Suprapubic skin (tissue), 4 donors: ENCODE measurements at regions not wholly inside any gene's neighbourhood (a gene's known extent, or its start where the extent isn't known, plus 50 kb on each side); places are given as distances from the start of the nearest gene placed in this dataset.

Source experiments
- DNase-seq, 2 donors: peaks; one replicate each; pipeline ENCODE4 v3.0.0-alpha.2; 2019; ENCODE audit warnings: low spot score in 2 of 2
- H3K27ac ChIP-seq: fragments of 200-600 bp; sonication (generic); one replicate; pipeline ENCODE4 v1.5.1; 2019
- H3K27me3 ChIP-seq: fragments of 200-600 bp; sonication (generic); one replicate; pipeline ENCODE4 v1.5.1; 2019
- H3K36me3 ChIP-seq: fragments of 200-600 bp; sonication (generic); one replicate; pipeline ENCODE4 v1.5.1; 2019
- H3K4me1 ChIP-seq: fragments of 200-600 bp; sonication (generic); one replicate; pipeline ENCODE4 v1.5.1; 2019
- H3K4me3 ChIP-seq: fragments of 200-600 bp; sonication (generic); one replicate; pipeline ENCODE4 v1.5.1; 2019; ENCODE audit warnings: mild to moderate bottlenecking
- H3K9me3 ChIP-seq: fragments of 200-600 bp; sonication (generic); one replicate; pipeline ENCODE4 v1.5.1; 2019
- EP300 ChIP-seq: sonication (generic); formaldehyde crosslinking; IDR thresholded peaks from one replicate; pipeline ENCODE4 v1.6.1; 2017; ENCODE audit warnings: antibody characterized with exemption
- POLR2A ChIP-seq, 2 donors: fragments of 450-650 bp; IDR thresholded peaks; one replicate each; pipeline ENCODE4 v1.6.1; 2017; ENCODE audit warnings: antibody characterized with exemption in 2 of 2, mild to moderate bottlenecking in 2 of 2, moderate library complexity in 2 of 2
- POLR2AphosphoS5 ChIP-seq, 3 donors: sonication (generic); formaldehyde crosslinking; IDR thresholded peaks; one replicate each; pipeline ENCODE4 v1.6.1; 2017; ENCODE audit warnings: antibody characterized with exemption in 3 of 3
- WGBS: methylation state at CpG from one replicate; pipeline ENCODE4 v1.1.5; 2018; 5-methylcytosine and 5-hydroxymethylcytosine counted together
- TF ChIP-seq, protein P1 (sequence below), 2 donors: fragments of 200-600 bp in 1 of 2; fragments of 450-650 bp in 1 of 2; sonication (generic) in 1 of 2; IDR thresholded peaks; one replicate each; pipeline ENCODE4 v1.5.1; 2016 to 2019; ENCODE audit warnings: antibody characterized with exemption in 2 of 2, mild to moderate bottlenecking in 1 of 2, moderate library complexity in 1 of 2

DNA sequence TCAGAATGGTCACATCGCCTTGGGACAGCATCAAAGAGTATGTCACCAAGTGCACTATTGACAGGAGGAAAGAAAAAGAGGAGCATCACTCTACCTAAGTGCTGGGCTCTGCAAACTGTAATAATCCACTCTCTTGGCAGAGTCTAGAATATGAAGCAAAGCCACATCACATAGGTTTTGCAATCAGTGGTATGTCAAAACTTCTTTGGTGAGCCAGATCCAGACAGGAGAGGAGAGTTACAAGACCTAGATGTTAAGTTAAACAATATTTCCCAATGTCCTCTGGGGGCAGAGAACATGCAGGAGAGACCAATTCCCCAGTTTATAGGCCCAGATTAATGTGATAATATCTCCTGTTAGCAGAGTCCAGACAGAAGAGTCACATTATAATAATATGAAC lies 1032.6 kb upstream of the AMELY start:
- H3K27me3 ChIP-seq = no peaks in the 10 kb centered on the region
- no peaks in the 10 kb centered on the region for H3K4me1 ChIP-seq
- no peaks in the 10 kb centered on the region for H3K36me3 ChIP-seq
- H3K9me3 ChIP-seq = no peaks in the 10 kb centered on the region
- TF ChIP-seq POLR2A (IDR thresholded peaks at IDR 0.05) (no peak), POLR2AphosphoS5 (IDR thresholded peaks at IDR 0.05) (no peak), EP300 (no peak)
- TF ChIP-seq, protein P1, sequence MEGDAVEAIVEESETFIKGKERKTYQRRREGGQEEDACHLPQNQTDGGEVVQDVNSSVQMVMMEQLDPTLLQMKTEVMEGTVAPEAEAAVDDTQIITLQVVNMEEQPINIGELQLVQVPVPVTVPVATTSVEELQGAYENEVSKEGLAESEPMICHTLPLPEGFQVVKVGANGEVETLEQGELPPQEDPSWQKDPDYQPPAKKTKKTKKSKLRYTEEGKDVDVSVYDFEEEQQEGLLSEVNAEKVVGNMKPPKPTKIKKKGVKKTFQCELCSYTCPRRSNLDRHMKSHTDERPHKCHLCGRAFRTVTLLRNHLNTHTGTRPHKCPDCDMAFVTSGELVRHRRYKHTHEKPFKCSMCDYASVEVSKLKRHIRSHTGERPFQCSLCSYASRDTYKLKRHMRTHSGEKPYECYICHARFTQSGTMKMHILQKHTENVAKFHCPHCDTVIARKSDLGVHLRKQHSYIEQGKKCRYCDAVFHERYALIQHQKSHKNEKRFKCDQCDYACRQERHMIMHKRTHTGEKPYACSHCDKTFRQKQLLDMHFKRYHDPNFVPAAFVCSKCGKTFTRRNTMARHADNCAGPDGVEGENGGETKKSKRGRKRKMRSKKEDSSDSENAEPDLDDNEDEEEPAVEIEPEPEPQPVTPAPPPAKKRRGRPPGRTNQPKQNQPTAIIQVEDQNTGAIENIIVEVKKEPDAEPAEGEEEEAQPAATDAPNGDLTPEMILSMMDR (IDR thresholded peaks at IDR 0.05) = no peak
- no CpG with 5 or more reads among the region's 1 CpG for WGBS
- no peak overlapping the region for H3K4me3 ChIP-seq
- H3K27ac ChIP-seq = no peak overlapping the region
- DNase-seq = no peak

DNA sequence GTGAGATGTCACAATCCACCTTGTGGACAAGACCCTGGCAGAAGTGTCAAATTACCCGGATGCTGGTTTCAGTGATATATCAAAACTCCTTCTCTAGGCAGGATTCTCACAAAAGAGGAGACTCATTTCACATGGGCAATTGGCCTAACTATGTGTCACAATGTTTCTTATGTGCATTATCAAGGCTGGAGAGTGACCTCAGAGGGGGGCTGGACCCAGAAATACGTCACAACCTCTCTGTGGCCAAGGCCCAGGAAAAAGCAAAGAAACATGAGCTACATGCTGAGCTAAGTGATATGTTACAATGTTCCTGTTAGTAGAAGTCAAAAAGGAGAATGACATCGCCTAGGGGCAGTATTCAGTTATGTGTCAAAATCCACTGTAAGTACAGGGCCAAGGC lies 1031.2 kb upstream of the AMELY start:
- Histone ChIP-seq H3K27me3 (no peaks in the 10 kb centered on the region), H3K9me3 (no peaks in the 10 kb centered on the region), H3K4me3 (no peak overlapping the region), H3K36me3 (no peaks in the 10 kb centered on the region), H3K4me1 (no peaks in the 10 kb centered on the region), H3K27ac (no peak overlapping the region)
- no CpG with 5 or more reads among the region's 3 CpGs for WGBS
- DNase-seq = no peak
- TF ChIP-seq EP300 = no peak
- no peak for TF ChIP-seq POLR2AphosphoS5 (IDR thresholded peaks at IDR 0.05)
- TF ChIP-seq, protein P1 (IDR thresholded peaks at IDR 0.05) = no peak
- TF ChIP-seq POLR2A (IDR thresholded peaks at IDR 0.05) = no peak

DNA sequence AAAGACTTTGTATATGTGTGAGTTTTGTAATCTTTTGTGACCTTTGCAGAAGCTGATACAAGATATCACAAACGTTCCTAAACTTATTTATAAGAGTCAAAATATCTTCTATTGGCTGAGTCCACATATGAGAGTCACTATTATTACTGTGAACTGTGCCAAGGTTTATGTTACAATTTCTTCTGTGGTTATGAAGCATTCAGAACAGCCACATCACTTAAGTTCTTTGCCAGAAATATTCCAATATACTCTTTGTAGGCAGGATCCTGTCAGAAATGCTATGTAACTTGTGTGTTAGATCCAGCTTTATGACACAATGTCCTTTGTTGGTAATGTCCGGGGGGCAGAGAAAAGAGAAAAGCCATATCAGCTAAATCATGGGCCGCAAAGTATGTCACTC lies 1030.3 kb upstream of the AMELY start:
- no peak overlapping the region for H3K4me3 ChIP-seq
- H3K4me1 ChIP-seq = no peaks in the 10 kb centered on the region
- no peaks in the 10 kb centered on the region for H3K36me3 ChIP-seq
- H3K9me3 ChIP-seq = no peaks in the 10 kb centered on the region
- no peaks in the 10 kb centered on the region for H3K27me3 ChIP-seq
- TF ChIP-seq, protein P1 (IDR thresholded peaks at IDR 0.05) = no peak
- TF ChIP-seq POLR2A (IDR thresholded peaks at IDR 0.05) (no peak), EP300 (no peak), POLR2AphosphoS5 (IDR thresholded peaks at IDR 0.05) (no peak)
- no peak for DNase-seq
- WGBS = no CpG with 5 or more reads among the region's 3 CpGs
- H3K27ac ChIP-seq = no peak overlapping the region

DNA sequence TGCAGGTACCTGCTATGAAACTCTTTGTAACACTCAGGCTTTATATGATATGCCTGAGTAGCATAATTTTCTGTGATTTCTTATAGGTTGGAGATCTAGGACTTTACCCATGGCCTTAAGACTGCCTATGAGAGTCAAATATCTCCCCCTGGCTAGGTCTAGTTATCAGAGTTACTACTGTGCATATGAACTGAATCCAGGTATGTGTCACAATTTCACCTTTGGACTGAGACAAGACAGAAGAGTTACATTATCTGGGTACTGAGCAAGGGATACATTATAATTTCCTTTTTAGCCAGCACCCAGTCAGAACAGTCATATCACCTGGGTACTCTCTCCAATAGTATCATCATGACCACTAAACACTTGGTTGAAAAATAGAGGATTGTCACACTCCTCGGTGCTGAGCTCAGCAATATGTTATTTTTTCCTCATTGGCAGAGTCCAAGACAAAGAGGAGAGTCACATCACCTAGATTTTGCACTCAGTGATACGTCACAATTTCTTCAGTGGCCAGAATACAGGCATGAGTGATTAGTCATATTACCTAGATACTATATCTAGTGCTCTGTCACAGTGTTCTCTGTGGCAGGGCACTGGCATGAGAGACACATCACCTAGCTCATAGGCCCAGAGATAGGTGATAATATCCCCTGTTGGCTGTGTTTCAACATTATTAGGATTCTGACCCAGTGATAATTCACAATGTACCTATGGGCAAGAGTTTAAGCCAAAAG lies 1027.6 kb upstream of the AMELY start:
- H3K9me3 ChIP-seq = no peaks in the 10 kb centered on the region
- TF ChIP-seq EP300 (no peak), POLR2A (IDR thresholded peaks at IDR 0.05) (no peak), POLR2AphosphoS5 (IDR thresholded peaks at IDR 0.05) (no peak)
- TF ChIP-seq, protein P1 (IDR thresholded peaks at IDR 0.05) = no peak
- no peak overlapping the region for H3K4me3 ChIP-seq
- no peak overlapping the region for H3K27ac ChIP-seq
- DNase-seq = no peak
- no peaks in the 10 kb centered on the region for H3K36me3 ChIP-seq
- no CpG with 5 or more reads among the region's 2 CpGs for WGBS
- H3K4me1 ChIP-seq = no peaks in the 10 kb centered on the region
- no peaks in the 10 kb centered on the region for H3K27me3 ChIP-seq

DNA sequence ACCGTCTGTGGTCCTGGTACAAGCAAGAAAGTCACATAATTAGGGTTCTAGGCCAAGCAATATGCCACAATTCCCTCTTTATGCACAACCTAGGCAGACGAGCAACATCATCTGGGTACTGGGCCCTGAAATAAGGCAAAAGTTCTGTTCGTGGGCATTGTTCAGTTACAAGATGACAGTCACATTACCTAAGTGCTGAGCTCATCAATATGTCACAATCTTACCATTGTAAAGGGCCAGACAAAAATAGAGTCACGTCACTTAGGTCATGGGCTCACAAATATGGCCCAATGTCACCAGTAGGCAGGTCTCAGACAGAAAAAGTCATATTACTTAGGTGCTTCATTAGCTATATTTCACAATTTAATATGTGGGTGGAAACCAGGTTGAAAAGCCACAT lies 1025.3 kb upstream of the AMELY start:
- no peak overlapping the region for H3K27ac ChIP-seq
- no peaks in the 10 kb centered on the region for H3K9me3 ChIP-seq
- DNase-seq = no peak
- H3K36me3 ChIP-seq = no peaks in the 10 kb centered on the region
- H3K4me3 ChIP-seq = no peak overlapping the region
- no peaks in the 10 kb centered on the region for H3K27me3 ChIP-seq
- H3K4me1 ChIP-seq = no peaks in the 10 kb centered on the region
- no peak for TF ChIP-seq POLR2AphosphoS5 (IDR thresholded peaks at IDR 0.05)
- TF ChIP-seq, protein P1 (IDR thresholded peaks at IDR 0.05) = no peak
- no peak for TF ChIP-seq EP300
- no CpG with 5 or more reads among the region's 4 CpGs for WGBS
